AG04450 (cell line): ENCODE measurements at regions not wholly inside any gene's neighbourhood (a gene's known extent, or its start where the extent isn't known, plus 50 kb on each side); places are given as distances from the start of the nearest gene placed in this dataset.
A peak's percentile ranks its signal among the peaks of the same experiment; 100 is the strongest.

Source experiments
- CTCF ChIA-PET: fragments of 300-600, 350-600 bp; formaldehyde crosslinking; extraction: SDS; loops from one replicate; lab custom pipeline; 2022; ENCODE audit warnings: antibody characterized with exemption, inconsistent platforms; lab: Charles Lee
- POLR2A ChIA-PET: fragments of 350-600 bp; formaldehyde crosslinking; extraction: SDS; loops from one replicate; lab custom pipeline; 2021; ENCODE audit warnings: antibody characterized with exemption, inconsistent platforms; lab: Yijun Ruan, JAX
- DNase-seq: peaks from one replicate; pipeline ENCODE4 v3.0.0-alpha.2; 2011; ENCODE audit warnings: low read depth, low spot score
- H3K27ac ChIP-seq: one replicate; pipeline ENCODE4 v1.5.1; 2012; ENCODE audit warnings: low read depth, low read length, control low read depth
- H3K27me3 ChIP-seq: one replicate; pipeline ENCODE4 v1.6.0; 2012; ENCODE audit warnings: low read length; ENCODE audit not compliant: control insufficient read depth, insufficient read depth
- H3K4me3 ChIP-seq: 2 replicates; pipeline ENCODE4 v1.5.1; 2011; ENCODE audit warnings: mild to moderate bottlenecking, low read depth, low read length, control low read depth
- H3K9me3 ChIP-seq: 2 replicates; pipeline ENCODE4 v1.5.1; 2012; ENCODE audit warnings: low read length; ENCODE audit not compliant: control insufficient read depth, insufficient read depth
- CTCF ChIP-seq: IDR thresholded peaks from 2 replicates; pipeline ENCODE4 v1.5.1; 2011; ENCODE audit warnings: low read depth, low read length, control low read depth, inconsistent platforms

GRCh38 chr5:73268826-73269225, 95.8 kb downstream of the TMEM174 start:
- Histone ChIP-seq H3K4me3 (no peak overlapping the region), H3K9me3 (no peaks in the 10 kb centered on the region), H3K27ac (no peak overlapping the region), H3K27me3 (no peaks in the 10 kb centered on the region)
- DNase-seq = no peak
- TF ChIP-seq CTCF = no peak
- CTCF ChIA-PET = no interaction called here
- POLR2A ChIA-PET = no interaction called here

- DNase-seq = no peak
- Histone ChIP-seq H3K4me3 (peak overlapping the region; percentile 12), H3K27ac (no peak overlapping the region), H3K27me3 (no peaks in the 10 kb centered on the region), H3K9me3 (no peaks in the 10 kb centered on the region)
- TF ChIP-seq CTCF = no peak
- POLR2A ChIA-PET = interaction anchor here (2.1 kb wide), 1 partner anchor 180 kb away, joined by 12 read pairs; the partner anchor contains the start of gene FOXD1
- CTCF ChIA-PET = interaction anchor here (0.8 to 2.8 kb wide), 6 partner anchors 22 to 230 kb away, joined by 3 to 18 read pairs (median 4); no protein-coding TSS in a partner anchor
These were observed 94.9 kb downstream of the TMEM174 start for GRCh38 chr5:73267766-73268435.

GRCh38 chr5:73266925-73267765, 94.2 kb downstream of the TMEM174 start:
- Histone ChIP-seq H3K27me3 (no peaks in the 10 kb centered on the region), H3K4me3 (peak overlapping the region; percentile 29), H3K27ac (no peak overlapping the region), H3K9me3 (no peaks in the 10 kb centered on the region)
- ChIA-PET POLR2A (interaction anchor here (2.1 kb wide), 1 partner anchor 181 kb away, joined by 12 read pairs; the partner anchor contains the start of gene FOXD1), CTCF (interaction anchor here (0.8 to 2.8 kb wide), 7 partner anchors 23 to 230 kb away, joined by 3 to 18 read pairs (median 3); no protein-coding TSS in a partner anchor)
- DNase-seq = no peak
- no peak for TF ChIP-seq CTCF

GRCh38 chr5:73266176-73266738, 93.3 kb downstream of the TMEM174 start:
- DNase-seq = no peak
- no peak overlapping the region for H3K27ac ChIP-seq
- CTCF ChIA-PET = interaction anchor here (1.2 to 2.8 kb wide), 3 partner anchors 50 to 188 kb away, joined by 3 to 18 read pairs (median 7); no protein-coding TSS in a partner anchor

More at GRCh38 chr5:73266176-73266738, 93.3 kb downstream of the TMEM174 start:
- no peak overlapping the region for H3K4me3 ChIP-seq
- no peaks in the 10 kb centered on the region for H3K27me3 ChIP-seq
- POLR2A ChIA-PET = interaction anchor here (2.1 kb wide), 1 partner anchor 182 kb away, joined by 12 read pairs; the partner anchor contains the start of gene FOXD1
- TF ChIP-seq CTCF = no peak
- H3K9me3 ChIP-seq = no peaks in the 10 kb centered on the region
